ENCODE measurements at regions not wholly inside any gene's neighbourhood (a gene's known extent, or its start where the extent isn't known, plus 50 kb on each side); places are given as distances from the start of the nearest gene placed in this dataset.

DNA sequence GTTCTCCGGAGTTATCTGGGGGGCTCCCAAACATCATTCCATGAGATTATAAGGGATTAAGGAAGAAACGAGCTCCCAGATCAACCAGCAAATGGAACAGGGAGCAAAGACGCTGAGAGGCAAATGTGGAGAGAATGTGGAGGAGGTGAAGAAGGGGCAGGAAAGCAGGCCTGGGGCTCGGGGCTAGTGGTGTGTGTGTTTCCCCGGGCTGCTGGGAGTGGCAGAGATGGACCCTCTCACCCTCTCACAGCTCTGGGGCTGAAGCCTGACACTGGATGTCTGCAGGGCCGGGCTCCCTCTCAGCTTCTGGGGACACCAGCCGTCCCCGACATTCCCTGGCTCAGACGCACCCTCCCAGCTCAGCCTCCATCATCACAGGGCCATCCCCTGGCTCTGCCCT lies 212.6 kb downstream of the THBS2 start:
- TF ChIP-seq JUND (IDR thresholded peaks at IDR 0.05) (no peak), SP1 (IDR thresholded peaks at IDR 0.05) (no peak), HNF4G (IDR thresholded peaks at IDR 0.05) (no peak), YY1 (IDR thresholded peaks at IDR 0.05) (no peak), RAD21 (IDR thresholded peaks at IDR 0.05) (no peak), RXRA (IDR thresholded peaks at IDR 0.05) (no peak)
- TF ChIP-seq, protein P1, sequence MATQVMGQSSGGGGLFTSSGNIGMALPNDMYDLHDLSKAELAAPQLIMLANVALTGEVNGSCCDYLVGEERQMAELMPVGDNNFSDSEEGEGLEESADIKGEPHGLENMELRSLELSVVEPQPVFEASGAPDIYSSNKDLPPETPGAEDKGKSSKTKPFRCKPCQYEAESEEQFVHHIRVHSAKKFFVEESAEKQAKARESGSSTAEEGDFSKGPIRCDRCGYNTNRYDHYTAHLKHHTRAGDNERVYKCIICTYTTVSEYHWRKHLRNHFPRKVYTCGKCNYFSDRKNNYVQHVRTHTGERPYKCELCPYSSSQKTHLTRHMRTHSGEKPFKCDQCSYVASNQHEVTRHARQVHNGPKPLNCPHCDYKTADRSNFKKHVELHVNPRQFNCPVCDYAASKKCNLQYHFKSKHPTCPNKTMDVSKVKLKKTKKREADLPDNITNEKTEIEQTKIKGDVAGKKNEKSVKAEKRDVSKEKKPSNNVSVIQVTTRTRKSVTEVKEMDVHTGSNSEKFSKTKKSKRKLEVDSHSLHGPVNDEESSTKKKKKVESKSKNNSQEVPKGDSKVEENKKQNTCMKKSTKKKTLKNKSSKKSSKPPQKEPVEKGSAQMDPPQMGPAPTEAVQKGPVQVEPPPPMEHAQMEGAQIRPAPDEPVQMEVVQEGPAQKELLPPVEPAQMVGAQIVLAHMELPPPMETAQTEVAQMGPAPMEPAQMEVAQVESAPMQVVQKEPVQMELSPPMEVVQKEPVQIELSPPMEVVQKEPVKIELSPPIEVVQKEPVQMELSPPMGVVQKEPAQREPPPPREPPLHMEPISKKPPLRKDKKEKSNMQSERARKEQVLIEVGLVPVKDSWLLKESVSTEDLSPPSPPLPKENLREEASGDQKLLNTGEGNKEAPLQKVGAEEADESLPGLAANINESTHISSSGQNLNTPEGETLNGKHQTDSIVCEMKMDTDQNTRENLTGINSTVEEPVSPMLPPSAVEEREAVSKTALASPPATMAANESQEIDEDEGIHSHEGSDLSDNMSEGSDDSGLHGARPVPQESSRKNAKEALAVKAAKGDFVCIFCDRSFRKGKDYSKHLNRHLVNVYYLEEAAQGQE (IDR thresholded peaks at IDR 0.05): no peak
- TF ChIP-seq, protein P2, sequence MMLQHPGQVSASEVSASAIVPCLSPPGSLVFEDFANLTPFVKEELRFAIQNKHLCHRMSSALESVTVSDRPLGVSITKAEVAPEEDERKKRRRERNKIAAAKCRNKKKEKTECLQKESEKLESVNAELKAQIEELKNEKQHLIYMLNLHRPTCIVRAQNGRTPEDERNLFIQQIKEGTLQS (IDR thresholded peaks at IDR 0.05): no peak
- TF ChIP-seq, protein P3, sequence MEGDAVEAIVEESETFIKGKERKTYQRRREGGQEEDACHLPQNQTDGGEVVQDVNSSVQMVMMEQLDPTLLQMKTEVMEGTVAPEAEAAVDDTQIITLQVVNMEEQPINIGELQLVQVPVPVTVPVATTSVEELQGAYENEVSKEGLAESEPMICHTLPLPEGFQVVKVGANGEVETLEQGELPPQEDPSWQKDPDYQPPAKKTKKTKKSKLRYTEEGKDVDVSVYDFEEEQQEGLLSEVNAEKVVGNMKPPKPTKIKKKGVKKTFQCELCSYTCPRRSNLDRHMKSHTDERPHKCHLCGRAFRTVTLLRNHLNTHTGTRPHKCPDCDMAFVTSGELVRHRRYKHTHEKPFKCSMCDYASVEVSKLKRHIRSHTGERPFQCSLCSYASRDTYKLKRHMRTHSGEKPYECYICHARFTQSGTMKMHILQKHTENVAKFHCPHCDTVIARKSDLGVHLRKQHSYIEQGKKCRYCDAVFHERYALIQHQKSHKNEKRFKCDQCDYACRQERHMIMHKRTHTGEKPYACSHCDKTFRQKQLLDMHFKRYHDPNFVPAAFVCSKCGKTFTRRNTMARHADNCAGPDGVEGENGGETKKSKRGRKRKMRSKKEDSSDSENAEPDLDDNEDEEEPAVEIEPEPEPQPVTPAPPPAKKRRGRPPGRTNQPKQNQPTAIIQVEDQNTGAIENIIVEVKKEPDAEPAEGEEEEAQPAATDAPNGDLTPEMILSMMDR (IDR thresholded peaks at IDR 0.05; ENCODE audit: low read depth, low read length, missing input control): no peak
- H3K4me3 ChIP-seq (ENCODE audit: low read depth in 1 of 3, low read length in 3 of 3): no peak overlapping the region
- no peak for DNase-seq (ENCODE audit: low spot score)

DNA sequence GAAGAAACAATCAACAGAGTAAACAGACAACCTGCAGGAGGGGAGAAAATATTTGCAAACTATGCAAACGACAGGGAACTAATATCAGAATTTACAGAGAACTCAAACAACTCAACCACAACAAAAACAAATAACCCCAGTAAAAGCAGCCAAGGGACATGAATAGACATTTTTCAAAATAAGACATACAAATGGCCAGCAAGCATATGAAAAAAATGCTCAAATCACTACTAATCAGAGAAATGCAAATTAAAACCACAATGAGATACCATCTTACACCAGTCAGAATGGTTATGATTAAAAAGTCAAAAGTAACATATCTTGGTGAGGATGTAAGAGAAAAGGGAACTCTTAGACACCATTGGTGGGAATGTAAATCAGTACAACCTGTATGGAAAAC lies 215.0 kb downstream of the THBS2 start:
- H3K36me3 ChIP-seq (ENCODE audit: control insufficient read depth in 4 of 4, insufficient read depth in 3 of 4, low read depth in 1 of 4, low read length in 3 of 4): no peaks in the 10 kb centered on the region
- H3K9ac ChIP-seq (ENCODE audit: low read depth in 1 of 2, low read length in 2 of 2): no peak overlapping the region
- no peak overlapping the region for H3K27ac ChIP-seq (ENCODE audit: low read depth in 1 of 2, low read length in 2 of 2)
- H3K4me1 ChIP-seq (ENCODE audit: control insufficient read depth in 4 of 4, insufficient read depth in 4 of 4, low read length in 3 of 4): no peaks in the 10 kb centered on the region
- H3K4me3 ChIP-seq (ENCODE audit: low read depth in 1 of 3, low read length in 3 of 3): no peak overlapping the region
- peaks cover 0 to 3% (median 0%) of the 10 kb centered on the region in 4 donors for H3K27me3 ChIP-seq (ENCODE audit: control insufficient read depth in 4 of 4, insufficient read depth in 4 of 4, low read length in 3 of 4)
- TF ChIP-seq TAF1 (conservative IDR thresholded peaks at IDR 0.05) (no peak), NR2F2 (IDR thresholded peaks at IDR 0.05) (no peak), HNF4G (IDR thresholded peaks at IDR 0.05) (no peak), JUND (IDR thresholded peaks at IDR 0.05) (no peak), SP1 (IDR thresholded peaks at IDR 0.05) (no peak), HNF4A (conservative IDR thresholded peaks at IDR 0.05) (no peak), EGR1 (IDR thresholded peaks at IDR 0.05; ENCODE audit: low read depth in 2 of 2) (no peak), FOXA2 (IDR thresholded peaks at IDR 0.05) (no peak), GABPA (IDR thresholded peaks at IDR 0.05 in 1 of 2, conservative IDR thresholded peaks at IDR 0.05 in 1 of 2) (no peak), RXRA (IDR thresholded peaks at IDR 0.05) (no peak), FOXA1 (IDR thresholded peaks at IDR 0.05) (no peak)
- TF ChIP-seq, protein P4, sequence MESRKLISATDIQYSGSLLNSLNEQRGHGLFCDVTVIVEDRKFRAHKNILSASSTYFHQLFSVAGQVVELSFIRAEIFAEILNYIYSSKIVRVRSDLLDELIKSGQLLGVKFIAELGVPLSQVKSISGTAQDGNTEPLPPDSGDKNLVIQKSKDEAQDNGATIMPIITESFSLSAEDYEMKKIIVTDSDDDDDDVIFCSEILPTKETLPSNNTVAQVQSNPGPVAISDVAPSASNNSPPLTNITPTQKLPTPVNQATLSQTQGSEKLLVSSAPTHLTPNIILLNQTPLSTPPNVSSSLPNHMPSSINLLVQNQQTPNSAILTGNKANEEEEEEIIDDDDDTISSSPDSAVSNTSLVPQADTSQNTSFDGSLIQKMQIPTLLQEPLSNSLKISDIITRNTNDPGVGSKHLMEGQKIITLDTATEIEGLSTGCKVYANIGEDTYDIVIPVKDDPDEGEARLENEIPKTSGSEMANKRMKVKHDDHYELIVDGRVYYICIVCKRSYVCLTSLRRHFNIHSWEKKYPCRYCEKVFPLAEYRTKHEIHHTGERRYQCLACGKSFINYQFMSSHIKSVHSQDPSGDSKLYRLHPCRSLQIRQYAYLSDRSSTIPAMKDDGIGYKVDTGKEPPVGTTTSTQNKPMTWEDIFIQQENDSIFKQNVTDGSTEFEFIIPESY (IDR thresholded peaks at IDR 0.05): no peak
- TF ChIP-seq, protein P3 (IDR thresholded peaks at IDR 0.05; ENCODE audit: low read depth, low read length, missing input control): no peak
- TF ChIP-seq, protein P2 (IDR thresholded peaks at IDR 0.05): no peak
- TF ChIP-seq, protein P5, sequence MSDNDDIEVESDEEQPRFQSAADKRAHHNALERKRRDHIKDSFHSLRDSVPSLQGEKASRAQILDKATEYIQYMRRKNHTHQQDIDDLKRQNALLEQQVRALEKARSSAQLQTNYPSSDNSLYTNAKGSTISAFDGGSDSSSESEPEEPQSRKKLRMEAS (IDR thresholded peaks at IDR 0.05): no peak
- TF ChIP-seq, protein P1 (IDR thresholded peaks at IDR 0.05): no peak
- DNase-seq (ENCODE audit: low spot score): no peak
- WGBS: 41% methylated on average over 1 of the region's 1 CpG
- peaks cover 0 to 5% (median 0%) of the 10 kb centered on the region in 4 donors for H3K9me3 ChIP-seq (ENCODE audit: control insufficient read depth in 4 of 4, low read length in 3 of 4)

More for the DNA sequence above, 212.6 kb downstream of the THBS2 start:
- WGBS: 88% methylated on average over 9 of the region's 9 CpGs
- Histone ChIP-seq H3K9me3 (ENCODE audit: control insufficient read depth in 4 of 4, low read length in 3 of 4) (peaks cover 0 to 5% (median 0%) of the 10 kb centered on the region in 4 donors), H3K4me1 (ENCODE audit: control insufficient read depth in 4 of 4, insufficient read depth in 4 of 4, low read length in 3 of 4) (no peaks in the 10 kb centered on the region), H3K36me3 (ENCODE audit: control insufficient read depth in 4 of 4, insufficient read depth in 3 of 4, low read depth in 1 of 4, low read length in 3 of 4) (no peaks in the 10 kb centered on the region), H3K27me3 (ENCODE audit: control insufficient read depth in 4 of 4, insufficient read depth in 4 of 4, low read length in 3 of 4) (no peaks in the 10 kb centered on the region), H3K9ac (ENCODE audit: low read depth in 1 of 2, low read length in 2 of 2) (no peak overlapping the region), H3K27ac (ENCODE audit: low read depth in 1 of 2, low read length in 2 of 2) (no peak overlapping the region)

Data from liver (tissue), 8 donors.